ENCODE measurements at regions not wholly inside any gene's neighbourhood (a gene's known extent, or its start where the extent isn't known, plus 50 kb on each side); places are given as distances from the start of the nearest gene placed in this dataset.

DNA sequence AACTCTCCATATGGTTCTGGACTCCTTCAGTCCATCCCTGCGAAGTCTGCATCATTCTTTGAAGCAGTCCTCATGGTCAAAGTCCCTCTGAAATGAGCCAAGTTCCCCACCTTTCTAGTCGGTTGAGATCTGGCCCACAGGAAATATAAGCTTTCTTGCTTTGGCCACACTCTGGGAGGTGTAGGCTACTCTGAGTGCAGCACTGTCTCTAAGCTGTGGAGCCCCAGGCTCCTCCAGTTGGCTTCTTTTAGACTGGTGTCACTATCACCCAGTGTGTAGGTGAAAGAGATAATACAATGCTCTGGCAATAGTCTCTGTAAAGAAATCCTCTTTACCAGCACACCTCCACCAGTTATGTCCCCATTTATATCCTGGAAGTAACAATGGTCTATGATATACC is 486.5 kb upstream of the KLF12 start:
- ATAC-seq (ENCODE audit: insufficient read depth, low FRiP score) (no peak), DNase-seq (no peak)
- no peaks in the 10 kb centered on the region for H3K9me3 ChIP-seq (ENCODE audit: control insufficient read depth in 4 of 4, insufficient read depth in 3 of 4, low read length in 3 of 4)
- WGBS, 2 donors = 46 to 59% methylated on average over 2 of the region's 2 CpGs
- no peaks in the 10 kb centered on the region for H3K36me3 ChIP-seq (ENCODE audit: control insufficient read depth in 4 of 4, insufficient read depth in 4 of 4, low read length in 4 of 4)
- TF ChIP-seq, protein P1, sequence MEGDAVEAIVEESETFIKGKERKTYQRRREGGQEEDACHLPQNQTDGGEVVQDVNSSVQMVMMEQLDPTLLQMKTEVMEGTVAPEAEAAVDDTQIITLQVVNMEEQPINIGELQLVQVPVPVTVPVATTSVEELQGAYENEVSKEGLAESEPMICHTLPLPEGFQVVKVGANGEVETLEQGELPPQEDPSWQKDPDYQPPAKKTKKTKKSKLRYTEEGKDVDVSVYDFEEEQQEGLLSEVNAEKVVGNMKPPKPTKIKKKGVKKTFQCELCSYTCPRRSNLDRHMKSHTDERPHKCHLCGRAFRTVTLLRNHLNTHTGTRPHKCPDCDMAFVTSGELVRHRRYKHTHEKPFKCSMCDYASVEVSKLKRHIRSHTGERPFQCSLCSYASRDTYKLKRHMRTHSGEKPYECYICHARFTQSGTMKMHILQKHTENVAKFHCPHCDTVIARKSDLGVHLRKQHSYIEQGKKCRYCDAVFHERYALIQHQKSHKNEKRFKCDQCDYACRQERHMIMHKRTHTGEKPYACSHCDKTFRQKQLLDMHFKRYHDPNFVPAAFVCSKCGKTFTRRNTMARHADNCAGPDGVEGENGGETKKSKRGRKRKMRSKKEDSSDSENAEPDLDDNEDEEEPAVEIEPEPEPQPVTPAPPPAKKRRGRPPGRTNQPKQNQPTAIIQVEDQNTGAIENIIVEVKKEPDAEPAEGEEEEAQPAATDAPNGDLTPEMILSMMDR (IDR thresholded peaks at IDR 0.05; ENCODE audit: control extremely low read depth, extremely low read depth) = no peak
- H3K4me1 ChIP-seq (ENCODE audit: control insufficient read depth in 5 of 5, insufficient read depth in 5 of 5, low read length in 5 of 5) = peaks cover 0 to 5% (median 0%) of the 10 kb centered on the region in 5 donors
- H3K4me3 ChIP-seq = no peak overlapping the region
- H3K9ac ChIP-seq (ENCODE audit: insufficient read depth in 1 of 2, low read length in 2 of 2) = no peak overlapping the region
- no peak overlapping the region for H3K27ac ChIP-seq (ENCODE audit: low read depth in 1 of 2, low read length in 1 of 2)
- H3K27me3 ChIP-seq (ENCODE audit: control insufficient read depth in 3 of 3, insufficient read depth in 3 of 3, low read length in 2 of 3) = no peaks in the 10 kb centered on the region

DNA sequence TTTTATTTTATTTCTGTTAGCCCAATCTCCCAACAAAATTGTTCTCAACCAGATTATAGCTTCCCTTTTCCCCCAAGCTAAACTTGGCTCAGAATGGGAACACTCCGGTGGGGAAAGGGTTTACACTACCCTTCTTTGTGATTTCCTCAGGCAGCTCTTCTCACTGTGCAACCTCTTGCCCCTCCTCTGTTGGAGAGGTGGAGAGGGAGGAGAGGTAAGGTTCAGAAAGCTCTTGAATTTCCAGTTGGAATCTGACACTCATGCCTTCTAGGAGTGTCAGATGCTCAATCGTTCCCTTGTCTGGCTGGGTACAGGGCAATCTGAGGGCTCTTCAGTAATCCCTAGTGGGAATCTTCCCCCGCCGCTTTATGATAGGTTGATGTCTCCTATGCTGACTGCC is 486.1 kb upstream of the KLF12 start:
- ATAC-seq (ENCODE audit: insufficient read depth, low FRiP score) (no peak), DNase-seq (peak; percentile 15 to 62 (median 45))
- H3K9me3 ChIP-seq (ENCODE audit: control insufficient read depth in 4 of 4, insufficient read depth in 3 of 4, low read length in 3 of 4) = no peaks in the 10 kb centered on the region
- H3K9ac ChIP-seq (ENCODE audit: insufficient read depth in 1 of 2, low read length in 2 of 2) = no peak overlapping the region
- peaks cover 0 to 5% (median 0%) of the 10 kb centered on the region in 5 donors for H3K4me1 ChIP-seq (ENCODE audit: control insufficient read depth in 5 of 5, insufficient read depth in 5 of 5, low read length in 5 of 5)
- no peak overlapping the region for H3K4me3 ChIP-seq
- H3K27me3 ChIP-seq (ENCODE audit: control insufficient read depth in 3 of 3, insufficient read depth in 3 of 3, low read length in 2 of 3) = no peaks in the 10 kb centered on the region
- no peak overlapping the region for H3K27ac ChIP-seq (ENCODE audit: low read depth in 1 of 2, low read length in 1 of 2)
- 71 to 80% methylated on average over 4 of the region's 4 CpGs for WGBS, 2 donors
- TF ChIP-seq, protein P1 (IDR thresholded peaks at IDR 0.05; ENCODE audit: control extremely low read depth, extremely low read depth) = no peak
- no peaks in the 10 kb centered on the region for H3K36me3 ChIP-seq (ENCODE audit: control insufficient read depth in 4 of 4, insufficient read depth in 4 of 4, low read length in 4 of 4)

- Histone ChIP-seq H3K4me3 (no peak overlapping the region), H3K36me3 (ENCODE audit: control insufficient read depth in 4 of 4, insufficient read depth in 4 of 4, low read length in 4 of 4) (no peaks in the 10 kb centered on the region), H3K27ac (ENCODE audit: low read depth in 1 of 2, low read length in 1 of 2) (no peak overlapping the region), H3K4me1 (ENCODE audit: control insufficient read depth in 5 of 5, insufficient read depth in 5 of 5, low read length in 5 of 5) (peaks cover 0 to 17% (median 0%) of the 10 kb centered on the region in 5 donors), H3K27me3 (ENCODE audit: control insufficient read depth in 3 of 3, insufficient read depth in 3 of 3, low read length in 2 of 3) (peaks cover 0 to 2% (median 0%) of the 10 kb centered on the region in 3 donors), H3K9me3 (ENCODE audit: control insufficient read depth in 4 of 4, insufficient read depth in 3 of 4, low read length in 3 of 4) (peaks cover 0 to 4% (median 2%) of the 10 kb centered on the region in 4 donors), H3K9ac (ENCODE audit: insufficient read depth in 1 of 2, low read length in 2 of 2) (no peak overlapping the region)
- 50 to 75% methylated on average over 3 of the region's 3 CpGs for WGBS, 2 donors
- ATAC-seq (ENCODE audit: insufficient read depth, low FRiP score) (no peak), DNase-seq (peak in 2 of 3 donors; percentile 73 to 80)
- TF ChIP-seq, protein P1 (IDR thresholded peaks at IDR 0.05; ENCODE audit: control extremely low read depth, extremely low read depth) = no peak
These were observed 463.3 kb upstream of the KLF12 start for GRCh38 chr13:74597526-74597925.

DNA sequence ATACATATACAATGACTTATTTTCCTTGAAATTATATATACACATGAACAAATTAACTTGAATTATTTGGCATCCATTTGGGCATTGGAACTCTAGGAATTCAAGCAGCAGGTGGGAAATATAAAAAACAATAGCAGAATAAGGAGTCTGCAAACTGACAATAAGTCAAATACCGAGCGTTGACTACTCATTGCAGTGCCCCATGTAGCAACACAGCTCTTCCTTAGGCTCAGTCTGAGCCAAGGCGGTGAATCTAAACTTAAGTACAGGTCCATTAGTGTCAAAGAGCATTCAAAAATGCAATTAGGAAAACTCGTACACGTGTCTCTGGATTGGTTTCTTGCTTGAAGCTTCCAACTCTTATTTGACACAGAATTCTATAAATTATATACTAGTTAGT is 462.5 kb upstream of the KLF12 start:
- no peak overlapping the region for H3K4me3 ChIP-seq
- 65 to 69% methylated on average over 5 of the region's 5 CpGs for WGBS, 2 donors

More for the DNA sequence above, 462.5 kb upstream of the KLF12 start:
- Histone ChIP-seq H3K9me3 (ENCODE audit: control insufficient read depth in 4 of 4, insufficient read depth in 3 of 4, low read length in 3 of 4) (peaks cover 0 to 4% (median 2%) of the 10 kb centered on the region in 4 donors), H3K9ac (ENCODE audit: insufficient read depth in 1 of 2, low read length in 2 of 2) (no peak overlapping the region), H3K27ac (ENCODE audit: low read depth in 1 of 2, low read length in 1 of 2) (no peak overlapping the region), H3K36me3 (ENCODE audit: control insufficient read depth in 4 of 4, insufficient read depth in 4 of 4, low read length in 4 of 4) (no peaks in the 10 kb centered on the region), H3K27me3 (ENCODE audit: control insufficient read depth in 3 of 3, insufficient read depth in 3 of 3, low read length in 2 of 3) (peaks cover 0 to 2% (median 0%) of the 10 kb centered on the region in 3 donors), H3K4me1 (ENCODE audit: control insufficient read depth in 5 of 5, insufficient read depth in 5 of 5, low read length in 5 of 5) (peaks cover 0 to 17% (median 0%) of the 10 kb centered on the region in 5 donors)
- TF ChIP-seq, protein P1 (IDR thresholded peaks at IDR 0.05; ENCODE audit: control extremely low read depth, extremely low read depth) = no peak
- DNase-seq (no peak), ATAC-seq (ENCODE audit: insufficient read depth, low FRiP score) (no peak)
